ELF-1 (cell line): ENCODE measurements at regions not wholly inside any gene's neighbourhood (a gene's known extent, or its start where the extent isn't known, plus 50 kb on each side); places are given as distances from the start of the nearest gene placed in this dataset.

Experiments used
- DNase-seq: peaks from one replicate; pipeline ENCODE4 v3.0.0-alpha.2; 2016; ENCODE audit warnings: low read depth, low spot score

DNA sequence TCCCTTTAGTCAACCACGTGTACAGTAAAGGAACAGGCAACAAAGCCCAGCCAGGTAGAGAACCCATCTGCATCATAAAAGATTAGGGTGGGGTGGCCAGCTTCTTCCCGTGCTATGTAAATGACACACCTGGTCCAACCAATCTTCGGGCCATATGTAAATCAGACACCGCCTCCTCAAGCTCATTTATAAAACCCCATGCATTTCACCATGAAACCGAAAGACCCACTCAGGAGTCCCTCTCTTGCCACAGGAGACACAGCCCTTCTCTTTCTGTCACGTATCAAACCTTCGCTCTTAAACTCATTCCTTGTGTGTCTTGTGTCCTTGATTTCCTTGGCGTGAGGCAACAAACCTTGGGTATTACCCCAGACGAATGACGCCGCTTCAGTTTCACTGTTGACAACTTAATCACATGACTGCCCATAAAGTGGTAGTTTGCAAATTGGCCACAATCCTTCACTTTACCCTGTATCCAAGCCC lies 59.8 kb upstream of the TBPL2 start:
- DNase-seq = peak; percentile 63

DNA sequence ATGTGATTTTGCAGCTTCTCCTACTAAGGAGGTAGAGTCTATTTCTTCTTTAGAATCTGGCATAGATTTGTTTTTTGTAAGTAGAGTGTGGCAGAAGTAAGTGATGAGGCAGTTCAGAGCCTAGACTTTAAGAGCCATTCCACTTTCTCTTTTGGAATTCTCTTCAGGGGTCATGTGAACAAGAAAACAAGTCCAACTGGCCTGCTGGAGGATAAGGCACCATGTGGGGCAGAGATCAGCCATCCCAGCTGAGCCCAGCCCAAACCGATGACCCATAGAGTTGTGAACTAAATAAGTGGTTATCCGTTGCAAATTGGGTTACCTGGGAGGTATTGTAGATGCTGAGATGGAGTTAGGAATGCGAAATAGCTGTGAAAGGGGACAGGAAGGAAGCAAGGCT lies 60.3 kb upstream of the TBPL2 start:
- DNase-seq = no peak

DNA sequence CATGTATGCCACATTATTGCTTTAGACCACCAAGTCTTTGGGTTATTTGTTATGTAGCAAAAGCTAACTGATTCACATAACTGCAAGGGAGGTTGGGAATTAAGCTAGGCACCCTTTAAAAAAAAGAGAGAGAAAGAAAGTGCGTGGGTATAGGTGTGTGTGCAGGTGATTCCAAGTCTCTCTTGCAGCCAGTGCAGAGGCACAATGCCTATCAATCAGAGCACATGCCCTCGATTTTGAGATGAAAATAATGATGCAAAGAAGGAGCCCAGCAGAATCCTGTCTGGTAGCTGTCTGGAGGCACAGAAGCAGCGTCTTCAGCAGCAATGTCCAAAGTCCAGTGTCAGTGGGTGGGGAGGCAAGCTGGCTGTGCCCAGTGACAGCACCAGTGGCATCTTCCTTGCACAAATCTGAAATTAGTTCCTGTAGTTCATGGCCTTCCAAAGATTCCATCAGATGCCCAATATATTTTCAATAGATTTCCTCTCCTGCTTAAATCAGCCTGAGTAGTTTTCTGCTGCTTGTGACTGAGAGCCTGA lies 62.4 kb upstream of the TBPL2 start:
- no peak for DNase-seq

DNA sequence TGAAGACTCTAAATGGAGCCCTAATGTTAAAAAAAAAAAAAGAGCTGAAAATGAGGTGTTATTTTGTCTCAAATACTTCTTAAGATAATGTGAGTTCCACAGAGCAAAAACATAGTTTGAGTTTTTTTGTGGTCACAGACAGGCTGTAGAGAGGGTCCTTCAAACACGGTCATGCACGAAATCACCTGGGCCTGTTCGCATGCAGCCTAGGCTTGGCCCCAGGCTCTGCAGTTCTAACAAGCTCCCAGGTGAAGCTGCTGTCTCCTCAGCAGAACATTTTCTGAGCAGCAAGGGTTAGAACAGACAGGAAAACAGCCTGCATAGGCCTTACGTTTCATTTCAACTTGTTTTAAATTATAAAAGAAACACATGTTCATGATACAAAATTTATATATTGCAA lies 65.4 kb upstream of the TBPL2 start:
- no peak for DNase-seq

DNA sequence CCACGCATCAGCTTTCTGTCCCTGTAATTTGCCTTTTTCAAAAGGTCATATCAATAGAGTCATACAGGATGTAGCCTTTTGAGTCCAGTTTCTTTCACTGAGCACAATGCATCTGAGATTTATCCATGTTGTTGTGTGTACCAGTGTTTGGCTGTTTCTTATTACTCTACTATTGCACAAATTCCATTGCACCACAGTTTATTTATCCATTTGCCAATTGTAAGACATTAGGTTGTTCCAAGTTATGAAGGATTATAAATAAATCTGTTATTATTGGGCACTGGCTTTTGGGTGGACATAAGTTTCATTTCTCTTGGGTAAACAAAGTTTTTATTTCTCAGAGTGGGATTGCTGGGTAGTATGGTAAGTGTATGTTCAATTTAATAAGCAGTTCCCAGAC lies 68.3 kb upstream of the TBPL2 start:
- DNase-seq = no peak

DNA sequence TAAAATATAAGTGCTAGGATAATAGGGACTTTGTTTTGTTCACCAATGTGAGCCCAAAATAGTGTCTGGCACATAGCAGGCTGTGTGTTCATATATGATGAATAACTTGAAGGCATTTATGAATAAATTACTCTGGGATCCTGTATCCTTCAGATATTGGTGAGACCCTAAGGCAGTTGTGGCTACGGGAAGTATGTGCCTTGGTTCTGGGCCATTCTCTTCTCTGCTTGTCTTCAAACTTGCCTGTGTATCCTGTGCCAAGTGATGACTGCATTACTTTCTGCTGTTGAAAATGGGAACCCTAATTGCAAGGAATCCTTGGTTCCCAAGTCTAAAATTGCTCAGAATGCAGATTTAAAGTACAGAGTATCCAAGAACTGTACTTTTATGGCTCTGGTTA lies 67.6 kb upstream of the KTN1 start:
- no peak for DNase-seq

DNA sequence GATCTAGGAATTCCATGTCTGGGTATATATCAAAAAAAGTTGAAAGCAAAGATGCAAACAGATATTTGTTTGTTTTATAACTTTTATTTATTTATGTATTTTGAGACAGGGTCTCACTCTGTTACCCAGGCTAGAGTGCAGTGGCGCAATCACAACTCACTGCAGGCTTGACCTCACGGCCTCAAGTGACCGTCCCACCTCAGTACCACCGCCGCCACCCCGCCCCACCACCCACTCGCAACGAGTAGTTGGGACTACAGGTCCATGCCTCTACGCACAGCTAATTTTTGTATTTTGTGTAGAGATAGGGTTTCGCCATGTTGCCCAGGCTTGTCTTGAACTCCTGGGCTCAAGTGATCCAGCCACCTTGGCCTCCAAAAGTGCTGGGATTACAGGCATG lies 66.5 kb upstream of the KTN1 start:
- no peak for DNase-seq

DNA sequence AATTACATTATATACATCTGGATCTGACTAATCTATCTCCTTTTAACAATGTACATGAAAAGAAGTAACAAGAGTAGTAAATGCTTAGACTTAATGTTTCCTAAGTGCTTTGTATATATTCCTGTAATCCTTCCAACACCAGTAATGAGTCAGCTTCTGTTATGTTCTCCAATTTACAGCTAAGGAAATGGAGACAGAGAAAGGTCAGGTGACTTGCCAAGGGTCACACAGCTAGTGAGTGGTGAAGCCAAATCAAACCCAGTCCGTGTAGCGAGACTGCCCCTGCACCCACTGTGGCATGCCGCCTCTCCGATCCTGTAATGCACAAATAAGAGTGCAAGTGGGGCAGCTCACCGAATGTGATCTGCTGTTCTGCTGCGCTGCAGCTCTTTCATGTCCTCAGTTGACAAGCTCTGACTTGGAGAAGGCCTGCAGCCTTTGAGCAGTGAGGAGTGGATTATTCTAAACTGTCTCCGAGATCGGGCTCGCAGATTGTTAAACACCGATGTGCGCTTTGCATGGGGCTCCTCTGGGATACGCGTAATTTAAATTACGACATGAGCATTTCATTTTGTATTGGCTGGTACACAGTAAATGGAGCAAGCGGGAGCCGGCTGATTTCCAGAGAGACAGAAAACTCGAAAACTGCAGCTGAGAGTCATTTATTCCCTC lies 65.1 kb upstream of the KTN1 start:
- no peak for DNase-seq

DNA sequence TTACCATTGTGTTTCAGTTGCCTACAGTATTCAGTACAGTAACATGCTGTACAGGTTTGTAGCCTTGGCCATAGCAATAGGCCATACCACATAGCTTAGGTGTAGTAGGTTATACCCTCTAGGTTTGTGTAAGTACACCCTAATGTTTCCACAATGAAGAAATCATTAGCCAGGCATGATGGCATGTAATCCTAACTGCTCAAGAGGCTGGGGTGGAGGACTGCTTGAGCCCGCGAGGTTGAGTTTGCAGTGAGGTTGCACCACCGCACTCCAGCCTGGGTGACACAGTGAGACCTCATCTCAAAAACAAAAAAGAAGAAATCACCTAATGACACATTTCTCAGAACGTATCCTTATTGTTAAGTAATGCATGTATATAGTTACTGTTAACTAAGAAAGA lies 63.2 kb upstream of the KTN1 start:
- no peak for DNase-seq

DNA sequence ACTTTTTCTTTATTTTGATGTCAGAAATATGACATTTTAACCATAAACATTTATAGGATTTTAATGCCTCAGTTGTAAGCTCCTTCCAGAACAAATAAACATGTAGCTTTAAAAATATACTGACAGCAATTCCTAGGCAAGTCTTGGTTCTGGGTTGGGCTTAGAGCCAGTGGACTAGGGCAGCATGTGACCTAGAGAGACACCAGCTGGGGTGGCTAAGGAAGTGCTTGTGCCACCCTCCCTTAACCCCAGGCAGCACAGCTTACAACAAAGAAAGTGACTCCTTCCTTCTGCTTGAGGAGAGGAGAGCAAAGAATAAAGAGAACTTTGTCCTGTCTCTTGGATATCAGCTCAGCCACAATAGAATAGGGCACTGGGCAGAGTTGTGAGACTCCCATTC lies 61.6 kb upstream of the KTN1 start:
- no peak for DNase-seq

DNA sequence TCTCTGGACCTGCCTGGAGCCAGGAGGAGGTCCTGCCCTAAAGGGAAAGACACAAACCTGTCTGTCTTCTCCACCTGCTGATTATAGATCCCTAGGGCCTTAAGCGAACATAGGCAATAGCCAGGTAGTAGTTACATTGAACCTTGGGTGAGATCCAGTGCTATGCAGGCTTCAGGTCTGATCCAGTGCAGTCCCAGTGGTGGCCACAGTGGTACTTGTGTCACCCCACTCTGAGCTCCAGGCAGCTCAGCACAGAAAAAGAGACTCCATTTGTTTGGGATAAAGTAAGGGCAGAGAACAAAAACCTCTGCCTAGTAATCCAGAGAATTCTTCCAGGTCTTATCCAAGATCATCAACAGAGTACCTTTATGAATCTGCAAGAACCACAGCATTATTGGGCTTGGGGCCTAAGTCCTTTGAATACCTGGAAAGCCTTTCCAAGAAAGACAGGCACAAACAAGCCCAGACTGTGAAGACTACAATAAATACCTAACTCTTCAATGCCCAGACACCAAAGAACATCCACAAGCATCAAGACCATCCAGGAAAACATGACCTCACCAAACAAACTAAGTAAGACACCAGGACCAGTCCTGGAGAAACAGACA lies 60.4 kb upstream of the KTN1 start:
- DNase-seq = no peak

DNA sequence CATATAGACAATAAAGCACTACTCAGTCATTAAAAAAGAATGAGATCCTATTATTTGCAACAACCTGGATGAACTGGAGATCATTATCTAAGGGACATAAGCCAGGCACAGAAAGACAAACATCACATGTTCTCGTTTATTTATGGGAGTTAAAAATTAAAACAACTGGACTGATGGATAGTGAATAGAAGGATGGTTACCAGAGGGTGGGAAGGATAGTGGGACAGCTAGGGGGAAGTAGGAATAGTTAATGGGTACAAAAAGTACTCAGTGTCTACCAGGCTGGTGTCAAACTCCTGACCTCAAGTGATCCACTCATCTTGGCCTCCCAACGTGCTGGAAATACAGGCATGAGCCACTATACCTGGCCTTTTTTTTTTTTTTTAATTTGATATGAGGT lies 56.7 kb upstream of the KTN1 start:
- DNase-seq = no peak
